SK-N-SH treated with all-trans-retinoic acid at 6 μM for 48 hours (cell line): ENCODE measurements at regions not wholly inside any gene's neighbourhood (a gene's known extent, or its start where the extent isn't known, plus 50 kb on each side); places are given as distances from the start of the nearest gene placed in this dataset.
A peak's percentile ranks its signal among the peaks of the same experiment; 100 is the strongest.

Experiments used
- ATAC-seq: fragments of 200-7000 bp; cut with Tn5 transposase; 3 replicates; pipeline ENCODE4 v1.9.1; 2020; ENCODE audit warnings: mild to moderate bottlenecking, moderate library complexity
- ARNTL ChIP-seq: fragments of 450-650 bp; formaldehyde crosslinking; IDR thresholded peaks from 2 replicates; pipeline ENCODE4 v1.5.0; 2020; ENCODE audit warnings: low read depth, mild to moderate bottlenecking, moderate library complexity, borderline replicate concordance
- BACH2 ChIP-seq: fragments of 250-450 bp; sonication (Bioruptor Pico); IDR thresholded peaks from 2 replicates; pipeline ENCODE4 v1.9.0; 2021; ENCODE audit warnings: mild to moderate bottlenecking, borderline replicate concordance
- CREB5 ChIP-seq: fragments of 250-450 bp; sonication (Bioruptor Pico); IDR thresholded peaks from 2 replicates; pipeline ENCODE4 v1.5.1; 2020; ENCODE audit warnings: low read depth, mild to moderate bottlenecking, moderate library complexity
- CSDC2 ChIP-seq: fragments of 250-450 bp; sonication (Bioruptor Pico); IDR thresholded peaks from 2 replicates; pipeline ENCODE4 v1.5.0; 2020; ENCODE audit warnings: mild to moderate bottlenecking, moderate library complexity
- CSRNP3 ChIP-seq: fragments of 250-450 bp; sonication (Bioruptor Pico); IDR thresholded peaks from 2 replicates; pipeline ENCODE4 v1.5.1; 2021; ENCODE audit warnings: mild to moderate bottlenecking, moderate library complexity
- GLIS3 ChIP-seq: fragments of 250-450 bp; sonication (Bioruptor Pico); IDR thresholded peaks from 2 replicates; pipeline ENCODE4 v1.5.0; 2020; ENCODE audit warnings: mild to moderate bottlenecking, moderate library complexity
- ISL1 ChIP-seq: fragments of 250-450 bp; sonication (Bioruptor Pico); IDR thresholded peaks from 2 replicates; pipeline ENCODE4 v2.1.2; 2022; ENCODE audit warnings: mild to moderate bottlenecking, moderate library complexity
- PATZ1 ChIP-seq: fragments of 250-450 bp; sonication (Bioruptor Pico); IDR thresholded peaks from 2 replicates; pipeline ENCODE4 v1.8.0; 2020; ENCODE audit warnings: mild to moderate bottlenecking, moderate library complexity, borderline replicate concordance
- POU6F1 ChIP-seq: fragments of 250-450 bp; sonication (Bioruptor Pico); IDR thresholded peaks from 2 replicates; pipeline ENCODE4 v1.8.0; 2021; ENCODE audit warnings: low read depth, mild to moderate bottlenecking, moderate library complexity, borderline replicate concordance
- PPARA ChIP-seq: fragments of 250-450 bp; sonication (Bioruptor Pico); IDR thresholded peaks from 2 replicates; pipeline ENCODE4 v1.5.0; 2020; ENCODE audit warnings: mild to moderate bottlenecking, borderline replicate concordance
- RARB ChIP-seq: fragments of 250-450 bp; sonication (Bioruptor Pico); IDR thresholded peaks from 2 replicates; pipeline ENCODE4 v1.8.0; 2021; ENCODE audit warnings: mild to moderate bottlenecking, moderate library complexity
- SNAI2 ChIP-seq: fragments of 250-450 bp; sonication (Bioruptor Pico); IDR thresholded peaks from 2 replicates; pipeline ENCODE4 v1.5.0; 2020; ENCODE audit warnings: mild to moderate bottlenecking, moderate library complexity
- TOX ChIP-seq: fragments of 250-450 bp; sonication (Bioruptor Pico); IDR thresholded peaks from 2 replicates; pipeline ENCODE4 v1.8.0; 2021; ENCODE audit warnings: mild to moderate bottlenecking, moderate library complexity, borderline replicate concordance
- TSHZ2 ChIP-seq: fragments of 250-450 bp; sonication (Bioruptor Pico); IDR thresholded peaks from 2 replicates; pipeline ENCODE4 v1.5.0; 2020; ENCODE audit warnings: mild to moderate bottlenecking, moderate library complexity
- ZC3H10 ChIP-seq: fragments of 250-450 bp; sonication (Bioruptor Pico); IDR thresholded peaks from 2 replicates; pipeline ENCODE4 v1.5.1; 2021; ENCODE audit warnings: mild to moderate bottlenecking, moderate library complexity
- ZFP3 ChIP-seq: fragments of 250-450 bp; sonication (Bioruptor Pico); IDR thresholded peaks from 2 replicates; pipeline ENCODE4 v1.5.0; 2020; ENCODE audit warnings: mild to moderate bottlenecking, moderate library complexity
- ZFP30 ChIP-seq: fragments of 450-650 bp; formaldehyde crosslinking; IDR thresholded peaks from 2 replicates; pipeline ENCODE4 v1.5.0; 2022; ENCODE audit warnings: mild to moderate bottlenecking, moderate library complexity
- ZNF565 ChIP-seq: fragments of 450-650 bp; formaldehyde crosslinking; conservative IDR thresholded peaks from 2 replicates; pipeline ENCODE4 v1.5.0; 2020; ENCODE audit warnings: low read depth, mild to moderate bottlenecking, moderate library complexity
- ZNF8 ChIP-seq: fragments of 450-650 bp; formaldehyde crosslinking; IDR thresholded peaks from 2 replicates; pipeline ENCODE4 v1.5.0; 2020; ENCODE audit warnings: mild to moderate bottlenecking, moderate library complexity

- TF ChIP-seq ZFP30 (CRISPR knock-in tag) = no peak
- no peak for TF ChIP-seq POU6F1 (CRISPR knock-in tag)
These were observed 276.8 kb downstream of the SEC14L1 start (continued) for GRCh38 chr17:77417575-77417974.

GRCh38 chr17:77418609-77419008 is 277.8 kb downstream of the SEC14L1 start:
- ATAC-seq = no peak
- TF ChIP-seq ZNF8 (CRISPR knock-in tag) (no peak), BACH2 (no peak), CREB5 (CRISPR knock-in tag) (no peak)

- TF ChIP-seq CSRNP3 (CRISPR knock-in tag) (no peak), ZNF565 (CRISPR knock-in tag) (no peak), ARNTL (CRISPR knock-in tag) (no peak), TOX (CRISPR knock-in tag) (no peak), ZFP30 (CRISPR knock-in tag) (no peak)
- no peak for ATAC-seq
These were observed 278.3 kb downstream of the SEC14L1 start for GRCh38 chr17:77419095-77419494.

- no peak for TF ChIP-seq CSDC2 (CRISPR knock-in tag)
- TF ChIP-seq ARNTL (CRISPR knock-in tag) = no peak
- no peak for TF ChIP-seq PPARA (CRISPR knock-in tag)
- no peak for TF ChIP-seq ZC3H10 (CRISPR knock-in tag)
- no peak for TF ChIP-seq ZNF565 (CRISPR knock-in tag)
- TF ChIP-seq ZFP3 (CRISPR knock-in tag) = no peak
- TF ChIP-seq GLIS3 (CRISPR knock-in tag) = no peak
- peak; percentile 43 for ATAC-seq
These were observed 278.9 kb downstream of the SEC14L1 start for GRCh38 chr17:77419547-77420094.

GRCh38 chr17:77420095-77420803 is 279.5 kb downstream of the SEC14L1 start:
- no peak for TF ChIP-seq CSDC2 (CRISPR knock-in tag)
- TF ChIP-seq PATZ1 (CRISPR knock-in tag) = no peak
- TF ChIP-seq ARNTL (CRISPR knock-in tag) = no peak
- TF ChIP-seq TOX (CRISPR knock-in tag) = no peak
- TF ChIP-seq ISL1 (CRISPR knock-in tag) = no peak
- TF ChIP-seq CREB5 (CRISPR knock-in tag) = no peak
- no peak for TF ChIP-seq ZNF565 (CRISPR knock-in tag)
- no peak for TF ChIP-seq TSHZ2 (CRISPR knock-in tag)
- TF ChIP-seq PPARA (CRISPR knock-in tag) = no peak
- no peak for TF ChIP-seq RARB (CRISPR knock-in tag)
- no peak for TF ChIP-seq CSRNP3 (CRISPR knock-in tag)
- TF ChIP-seq BACH2 = no peak
- TF ChIP-seq ZNF8 (CRISPR knock-in tag) = no peak
- no peak for TF ChIP-seq GLIS3 (CRISPR knock-in tag)
- TF ChIP-seq SNAI2 = no peak
- no peak for TF ChIP-seq ZFP3 (CRISPR knock-in tag)
- peak; percentile 15 for ATAC-seq
